Naive thymus-derived CD4-positive, alpha-beta T cell (primary cell): ENCODE measurements at regions not wholly inside any gene's neighbourhood (a gene's known extent, or its start where the extent isn't known, plus 50 kb on each side); places are given as distances from the start of the nearest gene placed in this dataset.
"Not testable (repeated sequence)": the region's sequence is repeated elsewhere in the genome, so short reads cannot be mapped to it uniquely, and the experiment has no call there.

ENCODE experiments used
- ATAC-seq: fragments of 150-1000 bp; cut with Tn5 transposase; 2 replicates; pipeline ENCODE4 v1.10.0; 2021; ENCODE audit warnings: mild to moderate bottlenecking, moderate library complexity
- CTCF ChIA-PET: fragments of 350-600 bp; sonication (Branson Sonifier 250); formaldehyde crosslinking; loops from one replicate; lab custom pipeline; 2021; ENCODE audit warnings: antibody characterized with exemption; lab: Charles Lee
- POLR2A ChIA-PET: fragments of 350-600 bp; sonication (Branson Sonifier 250); formaldehyde crosslinking; loops from one replicate; lab custom pipeline; 2021; ENCODE audit warnings: antibody characterized with exemption, inconsistent platforms; lab: Charles Lee
- DNase-seq, 9 donors: peaks; one replicate each; pipeline versions ENCODE4 v3.0.0 to v3.0.0-alpha.2; 2020 to 2022; ENCODE audit warnings: mixed read lengths in 1 of 9
- H3K27ac ChIP-seq: one replicate; pipeline ENCODE4 v1.7.0; 2013; ENCODE audit warnings: mild to moderate bottlenecking, low read depth, low read length, moderate library complexity
- H3K27me3 ChIP-seq, 2 donors: one replicate each; pipeline ENCODE4 v1.7.0; 2013; ENCODE audit warnings: low read length in 2 of 2, mild to moderate bottlenecking in 2 of 2, moderate library complexity in 2 of 2; ENCODE audit not compliant: control insufficient read depth in 2 of 2, insufficient read depth in 2 of 2
- H3K36me3 ChIP-seq, 3 experiments: 1 replicate in 2 of 3; 2 replicates in 1 of 3; pipeline ENCODE4 v1.7.0; 2013; ENCODE audit warnings: low read length in 3 of 3, mild to moderate bottlenecking in 3 of 3, moderate library complexity in 1 of 3; ENCODE audit not compliant: insufficient read depth in 3 of 3, control insufficient read depth in 2 of 3
- H3K4me1 ChIP-seq, 2 donors: one replicate each; pipeline ENCODE4 v1.7.0; 2013; ENCODE audit warnings: low read length in 2 of 2, mild to moderate bottlenecking in 2 of 2, moderate library complexity in 1 of 2; ENCODE audit not compliant: control insufficient read depth in 2 of 2, insufficient read depth in 2 of 2
- H3K4me3 ChIP-seq: 2 replicates; pipeline ENCODE4 v1.7.0; 2013; ENCODE audit warnings: mild to moderate bottlenecking, low read length
- H3K9me3 ChIP-seq, 3 experiments: 1 replicate in 2 of 3; 2 replicates in 1 of 3; pipeline ENCODE4 v1.7.0; 2013; ENCODE audit warnings: low read length in 3 of 3; ENCODE audit not compliant: control insufficient read depth in 2 of 3
- H3K27ac Mint-ChIP-seq, 9 donors: one replicate each; pipeline ENCODE4 v1.8.0; 2020 to 2022; ENCODE audit warnings: mixed read lengths in 9 of 9, mild to moderate bottlenecking in 8 of 9, moderate library complexity in 5 of 9, inconsistent platforms in 2 of 9
- H3K27me3 Mint-ChIP-seq, 5 donors: one replicate each; pipeline ENCODE4 v1.8.0; 2021 to 2022; ENCODE audit warnings: mixed read lengths in 5 of 5, mild to moderate bottlenecking in 1 of 5
- H3K36me3 Mint-ChIP-seq, 5 donors: one replicate each; pipeline ENCODE4 v1.8.0; 2020 to 2022; ENCODE audit warnings: mixed read lengths in 5 of 5, mild to moderate bottlenecking in 3 of 5, inconsistent platforms in 1 of 5
- H3K4me1 Mint-ChIP-seq, 7 donors: one replicate each; pipeline ENCODE4 v1.8.0; 2020 to 2022; ENCODE audit warnings: mixed read lengths in 7 of 7, mild to moderate bottlenecking in 3 of 7, inconsistent platforms in 1 of 7
- H3K4me3 Mint-ChIP-seq, 10 donors: one replicate each; pipeline ENCODE4 v1.8.0; 2020 to 2022; ENCODE audit warnings: mild to moderate bottlenecking in 10 of 10, mixed read lengths in 10 of 10, moderate library complexity in 6 of 10, inconsistent platforms in 2 of 10
- H3K9me3 Mint-ChIP-seq, 11 donors: one replicate each; pipeline ENCODE4 v1.8.0; 2020 to 2022; ENCODE audit warnings: mixed read lengths in 11 of 11, mild to moderate bottlenecking in 4 of 11, inconsistent platforms in 1 of 11, moderate library complexity in 1 of 11
- intact Hi-C, 2 donors: fragments of 100-400 bp; cut with micrococcal nuclease; formaldehyde crosslinking; loops; one replicate each; pipeline ENCODE4 v1.15.1; 2023

DNA sequence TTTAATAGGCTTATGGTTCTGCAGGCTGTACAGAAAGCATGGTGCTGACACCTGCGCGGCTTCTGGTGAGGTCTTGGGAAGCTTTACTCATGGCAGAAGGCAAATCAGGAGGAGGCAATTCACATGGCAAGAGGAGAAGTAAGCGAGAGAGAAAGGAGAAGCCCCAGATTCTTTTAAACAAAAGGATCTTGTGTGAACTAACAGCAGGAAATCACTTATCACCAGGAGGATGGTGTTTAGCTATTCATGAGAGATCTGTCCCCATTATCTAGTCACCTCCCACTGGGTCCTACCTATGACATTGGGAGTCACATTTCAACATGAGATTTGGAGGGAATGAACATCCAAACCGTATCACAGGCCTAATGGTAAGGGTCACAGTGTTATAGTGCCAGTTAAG lies 678.0 kb upstream of the KCND2 start:
- H3K4me1 Mint-ChIP-seq: no peaks in the 10 kb centered on the region
- Histone ChIP-seq H3K36me3 (no peaks in the 10 kb centered on the region), H3K4me3 (no peak overlapping the region), H3K27me3 (no peaks in the 10 kb centered on the region), H3K27ac (no peak overlapping the region), H3K4me1 (no peaks in the 10 kb centered on the region), H3K9me3 (no peaks in the 10 kb centered on the region)
- CTCF ChIA-PET: no interaction called here
- H3K36me3 Mint-ChIP-seq: no peaks in the 10 kb centered on the region
- peaks cover 0 to 15% (median 7%) of the 10 kb centered on the region in 11 donors for H3K9me3 Mint-ChIP-seq
- no peaks in the 10 kb centered on the region for H3K27me3 Mint-ChIP-seq
- H3K27ac Mint-ChIP-seq: no peak overlapping the region
- no peak for ATAC-seq
- intact Hi-C loops: no loop called here
- DNase-seq: no peak
- H3K4me3 Mint-ChIP-seq: no peak overlapping the region
- POLR2A ChIA-PET: no interaction called here

- Histone ChIP-seq H3K36me3 (no peaks in the 10 kb centered on the region), H3K27me3 (no peaks in the 10 kb centered on the region), H3K4me3 (no peak overlapping the region), H3K9me3 (no peaks in the 10 kb centered on the region), H3K4me1 (no peaks in the 10 kb centered on the region), H3K27ac (no peak overlapping the region)
- H3K4me1 Mint-ChIP-seq: no peaks in the 10 kb centered on the region
- DNase-seq (no peak), ATAC-seq (no peak)
- H3K27me3 Mint-ChIP-seq: no peaks in the 10 kb centered on the region
- peaks cover 0 to 20% (median 9%) of the 10 kb centered on the region in 11 donors for H3K9me3 Mint-ChIP-seq
- CTCF ChIA-PET: no interaction called here
- intact Hi-C loops: no loop called here
- POLR2A ChIA-PET: no interaction called here
- no peak overlapping the region for H3K27ac Mint-ChIP-seq
- H3K4me3 Mint-ChIP-seq: no peak overlapping the region
- H3K36me3 Mint-ChIP-seq: no peaks in the 10 kb centered on the region
These were observed 676.3 kb upstream of the KCND2 start for GRCh38 chr7:119596651-119597050.

- ChIA-PET CTCF (interaction anchor here (0.7 kb wide), 1 partner anchor 73 kb away, joined by 3 read pairs; no protein-coding TSS in a partner anchor), POLR2A (no interaction called here)
- no peaks in the 10 kb centered on the region for H3K27me3 Mint-ChIP-seq
- no peak overlapping the region for H3K4me3 ChIP-seq
- no peak overlapping the region for H3K27ac Mint-ChIP-seq
- intact Hi-C loops: no loop called here
- H3K9me3 ChIP-seq: no peaks in the 10 kb centered on the region
- H3K36me3 ChIP-seq: no peaks in the 10 kb centered on the region
- H3K9me3 Mint-ChIP-seq: peaks cover 3 to 26% (median 8%) of the 10 kb centered on the region in 11 donors
- DNase-seq (no peak), ATAC-seq (no peak)
- no peaks in the 10 kb centered on the region for H3K36me3 Mint-ChIP-seq
- H3K4me1 Mint-ChIP-seq: peaks cover 0 to under 1% (median 0%) of the 10 kb centered on the region in 7 donors
- H3K27me3 ChIP-seq: no peaks in the 10 kb centered on the region
- no peaks in the 10 kb centered on the region for H3K4me1 ChIP-seq
- H3K27ac ChIP-seq: no peak overlapping the region
- no peak overlapping the region for H3K4me3 Mint-ChIP-seq
These were observed 666.7 kb upstream of the KCND2 start for GRCh38 chr7:119606297-119606696.

GRCh38 chr7:119620769-119621168 lies 652.2 kb upstream of the KCND2 start:
- ATAC-seq (no peak), DNase-seq (no peak)
- no peaks in the 10 kb centered on the region for H3K27me3 Mint-ChIP-seq
- no peak overlapping the region for H3K27ac Mint-ChIP-seq
- H3K9me3 Mint-ChIP-seq: peaks cover 0 to 34% (median 9%) of the 10 kb centered on the region in 11 donors
- Histone ChIP-seq H3K4me1 (no peaks in the 10 kb centered on the region), H3K9me3 (no peaks in the 10 kb centered on the region), H3K27me3 (no peaks in the 10 kb centered on the region), H3K36me3 (no peaks in the 10 kb centered on the region), H3K27ac (no peak overlapping the region), H3K4me3 (no peak overlapping the region)
- ChIA-PET POLR2A (no interaction called here), CTCF (no interaction called here)
- no peaks in the 10 kb centered on the region for H3K4me1 Mint-ChIP-seq
- intact Hi-C loops: no loop called here
- no peaks in the 10 kb centered on the region for H3K36me3 Mint-ChIP-seq
- H3K4me3 Mint-ChIP-seq: no peak overlapping the region

DNA sequence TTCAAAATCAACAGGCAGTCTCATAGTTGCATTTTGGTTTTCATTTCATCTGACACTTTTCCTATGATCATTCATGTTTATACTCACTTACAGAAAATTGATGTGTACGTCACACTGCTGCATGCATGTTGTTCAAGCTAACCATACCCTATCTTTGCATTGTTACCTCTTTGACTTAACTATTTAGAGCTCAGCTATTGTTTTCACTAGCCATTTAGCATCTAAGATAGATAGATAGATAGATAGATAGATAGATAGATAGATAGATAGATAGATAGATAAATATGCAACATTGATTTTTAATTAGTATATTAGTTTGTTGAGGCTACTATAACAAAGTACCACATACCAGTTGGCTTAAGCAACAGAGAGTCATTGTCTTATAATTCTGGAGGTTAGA lies 649.5 kb upstream of the KCND2 start:
- POLR2A ChIA-PET: no interaction called here
- ATAC-seq (no peak), DNase-seq (no peak)
- Mint-ChIP-seq H3K9me3 (peaks cover 0 to 18% (median 4%) of the 10 kb centered on the region in 11 donors), H3K27me3 (no peaks in the 10 kb centered on the region), H3K4me3 (no peak overlapping the region), H3K27ac (no peak overlapping the region), H3K4me1 (no peaks in the 10 kb centered on the region), H3K36me3 (no peaks in the 10 kb centered on the region)
- intact Hi-C loops: no loop called here
- CTCF ChIA-PET: no interaction called here
- Histone ChIP-seq H3K27ac (no peak overlapping the region), H3K4me3 (no peak overlapping the region), H3K36me3 (no peaks in the 10 kb centered on the region), H3K4me1 (no peaks in the 10 kb centered on the region), H3K9me3 (no peaks in the 10 kb centered on the region), H3K27me3 (no peaks in the 10 kb centered on the region)

- no peaks in the 10 kb centered on the region for H3K27me3 Mint-ChIP-seq
- H3K9me3 ChIP-seq: no peaks in the 10 kb centered on the region
- H3K4me1 Mint-ChIP-seq: no peaks in the 10 kb centered on the region
- H3K4me1 ChIP-seq: no peaks in the 10 kb centered on the region
- no peaks in the 10 kb centered on the region for H3K27me3 ChIP-seq
- no peak overlapping the region for H3K27ac ChIP-seq
- ChIA-PET CTCF (no interaction called here), POLR2A (no interaction called here)
- no peaks in the 10 kb centered on the region for H3K36me3 Mint-ChIP-seq
- H3K36me3 ChIP-seq: no peaks in the 10 kb centered on the region
- H3K9me3 Mint-ChIP-seq: peaks cover 0 to 7% (median 1%) of the 10 kb centered on the region in 11 donors
- DNase-seq (no peak), ATAC-seq (no peak)
- intact Hi-C loops: no loop called here
- H3K4me3 Mint-ChIP-seq: no peak overlapping the region
- H3K27ac Mint-ChIP-seq: no peak overlapping the region
- no peak overlapping the region for H3K4me3 ChIP-seq
These were observed 642.5 kb upstream of the KCND2 start for GRCh38 chr7:119630406-119630969.

GRCh38 chr7:119633812-119634211 lies 639.2 kb upstream of the KCND2 start:
- H3K27me3 ChIP-seq, H3K4me1 Mint-ChIP-seq, DNase-seq, H3K27ac ChIP-seq, H3K27me3 Mint-ChIP-seq, H3K9me3 ChIP-seq, H3K4me3 ChIP-seq, H3K36me3 ChIP-seq, H3K4me1 ChIP-seq, intact Hi-C loops, CTCF ChIA-PET, POLR2A ChIA-PET, ATAC-seq, H3K27ac Mint-ChIP-seq, H3K36me3 Mint-ChIP-seq, H3K4me3 Mint-ChIP-seq: not testable (repeated sequence)
- H3K9me3 Mint-ChIP-seq: peaks cover 0 to 25% (median 5%) of the 10 kb centered on the region in 11 donors
